Aorta (tissue), 5 donors: ENCODE measurements at regions not wholly inside any gene's neighbourhood (a gene's known extent, or its start where the extent isn't known, plus 50 kb on each side); places are given as distances from the start of the nearest gene placed in this dataset.

Experiments used
- ATAC-seq: fragments of 200-7000 bp; cut with Tn5 transposase; one replicate; pipeline ENCODE4 v1.9.1; 2022; ENCODE audit warnings: moderate library complexity; ENCODE audit not compliant: low FRiP score
- DNase-seq, 2 donors: peaks; one replicate each; pipeline ENCODE4 v3.0.0-alpha.2; 2020
- H3K27ac ChIP-seq, 2 donors: one replicate each; pipeline ENCODE4 v1.5.1; 2013; ENCODE audit warnings: low read length in 2 of 2, mild to moderate bottlenecking in 2 of 2, moderate library complexity in 2 of 2, control low read depth in 1 of 2, inconsistent platforms in 1 of 2, low read depth in 1 of 2
- H3K27me3 ChIP-seq, 2 donors: one replicate each; pipeline ENCODE4 v1.6.1; 2013; ENCODE audit warnings: control low read depth in 1 of 2, low read length in 1 of 2, mild to moderate bottlenecking in 1 of 2, moderate library complexity in 1 of 2; ENCODE audit not compliant: insufficient read depth in 2 of 2, control insufficient read depth in 1 of 2
- H3K36me3 ChIP-seq, 2 donors: one replicate each; pipeline ENCODE4 v1.6.1; 2013; ENCODE audit warnings: control low read depth in 1 of 2, low read length in 1 of 2, mild to moderate bottlenecking in 1 of 2; ENCODE audit not compliant: insufficient read depth in 2 of 2, control insufficient read depth in 1 of 2
- H3K4me1 ChIP-seq, 2 donors: one replicate each; pipeline ENCODE4 v1.6.1; 2013; ENCODE audit warnings: low read length in 2 of 2, control low read depth in 1 of 2, mild to moderate bottlenecking in 1 of 2, moderate library complexity in 1 of 2; ENCODE audit not compliant: insufficient read depth in 2 of 2, control insufficient read depth in 1 of 2
- H3K4me3 ChIP-seq, 2 donors: one replicate each; pipeline ENCODE4 v1.5.1; 2013; ENCODE audit warnings: low read length in 2 of 2, control low read depth in 1 of 2, mild to moderate bottlenecking in 1 of 2
- H3K9me3 ChIP-seq: one replicate; pipeline ENCODE4 v1.6.1; 2013; ENCODE audit warnings: mild to moderate bottlenecking, low read length; ENCODE audit not compliant: control insufficient read depth
- WGBS, 2 donors: extraction: QIAGEN DNeasy Blood & Tissue Kit; methylation state at CpG; one replicate each; pipeline ENCODE4 v1.1.7; 2013; 5-methylcytosine and 5-hydroxymethylcytosine counted together
- intact Hi-C, 2 donors: fragments of 100-400 bp; cut with DNase I; formaldehyde crosslinking; loops; one replicate each; pipeline versions ENCODE4 v1.14.2 to v1.15.0; 2022
- donor health status: healthy with polysubstance abuse.
- donor health status: Bipolar disorder and iron deficiency.
- donor health status: DM: no; HTN: no; CAD: no.
- donor health status: DM: no; HTN: no; CAD: no.
- donor health status: DM: yes; HTN: yes; CAD: no.

DNA sequence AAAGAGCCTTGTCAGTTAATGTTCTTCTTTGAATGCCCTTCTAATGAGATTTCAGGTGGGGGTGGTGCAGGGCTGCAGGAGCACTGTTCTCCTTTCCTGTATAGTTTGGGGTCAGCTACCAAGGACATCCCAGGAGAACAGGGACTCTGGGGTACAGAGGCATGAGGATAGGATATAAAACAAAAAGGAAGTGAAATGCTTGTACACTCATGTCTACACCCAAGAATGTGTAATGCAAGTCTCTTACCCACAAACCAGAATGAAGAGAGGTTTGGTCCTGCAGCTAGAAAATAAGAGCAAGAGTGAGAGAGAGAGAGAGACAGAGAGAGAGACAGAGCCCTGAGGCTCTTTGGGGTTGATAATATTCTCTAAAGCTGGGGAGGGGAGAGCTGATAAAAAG is 151.8 kb upstream of the KCTD1 start:
- DNase-seq = no peak

DNA sequence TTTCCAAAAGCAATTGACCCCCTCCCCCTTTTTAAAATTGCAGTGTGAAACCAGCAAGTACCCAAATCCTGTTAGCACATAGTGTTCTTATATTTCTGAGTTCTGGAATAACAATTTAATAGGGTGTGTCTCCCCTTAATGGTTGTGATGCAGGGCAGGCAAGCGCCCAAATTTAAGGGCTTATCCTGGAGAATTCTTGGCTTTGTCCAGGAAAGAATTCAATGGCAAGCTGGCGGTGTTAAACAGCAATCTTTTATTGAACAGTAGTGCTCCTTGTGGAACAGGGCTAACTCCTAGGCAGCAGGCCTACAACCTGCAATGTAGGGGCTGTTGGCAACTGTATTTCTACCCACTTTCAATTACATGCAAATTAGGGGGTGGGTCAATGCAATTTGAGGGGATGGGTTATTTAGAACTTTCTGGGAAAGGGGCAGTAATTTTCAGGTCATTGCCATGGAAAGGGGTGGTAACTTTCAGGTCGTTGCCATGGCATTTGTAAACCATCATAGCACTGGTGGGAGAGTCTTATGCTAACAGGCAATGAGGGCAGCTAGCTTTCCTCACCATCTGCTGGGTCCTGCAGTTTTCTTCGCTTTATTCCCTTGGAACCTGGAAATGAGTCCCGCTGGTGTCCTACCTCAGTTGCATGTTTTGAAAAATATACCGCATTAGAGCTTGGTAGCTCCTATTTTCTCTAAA is 149.0 kb upstream of the KCTD1 start:
- Histone ChIP-seq H3K27ac (no peak overlapping the region), H3K4me1 (no peaks in the 10 kb centered on the region), H3K27me3 (peaks cover 0 to 2% of the 10 kb centered on the region in 2 donors), H3K36me3 (no peaks in the 10 kb centered on the region), H3K9me3 (no peaks in the 10 kb centered on the region), H3K4me3 (no peak overlapping the region)
- DNase-seq (no peak), ATAC-seq (no peak)
- 78% methylated on average over 6 of the region's 6 CpGs for WGBS, 2 donors
- intact Hi-C loops = no loop called here

More for the DNA sequence above, 151.8 kb upstream of the KCTD1 start:
- ATAC-seq = no peak
- no peaks in the 10 kb centered on the region for H3K4me1 ChIP-seq
- intact Hi-C loops = no loop called here
- peaks cover 0 to 2% of the 10 kb centered on the region in 2 donors for H3K27me3 ChIP-seq
- H3K9me3 ChIP-seq = no peaks in the 10 kb centered on the region
- no peak overlapping the region for H3K4me3 ChIP-seq
- no peaks in the 10 kb centered on the region for H3K36me3 ChIP-seq
- H3K27ac ChIP-seq = no peak overlapping the region

DNA sequence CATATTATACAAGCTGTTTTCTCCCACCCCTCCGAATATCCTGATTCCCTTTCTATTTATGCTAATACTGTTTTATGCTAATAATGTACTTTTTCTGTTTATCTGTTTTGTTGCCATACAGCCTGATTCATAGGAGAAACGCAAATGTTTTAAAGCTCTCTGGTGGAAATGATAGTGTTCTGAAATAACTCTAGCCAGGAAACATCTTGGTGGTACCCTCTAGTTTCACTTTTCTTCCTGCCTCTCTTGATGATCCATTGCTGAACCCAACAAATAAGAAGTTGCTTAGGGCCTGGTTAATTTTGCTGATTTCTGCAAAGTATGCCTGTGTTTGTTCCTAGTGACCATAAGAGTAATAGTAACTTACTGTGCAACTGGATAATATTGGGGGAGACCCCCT is 148.4 kb upstream of the KCTD1 start:
- H3K4me1 ChIP-seq = no peaks in the 10 kb centered on the region
- no peaks in the 10 kb centered on the region for H3K9me3 ChIP-seq
- DNase-seq (no peak), ATAC-seq (no peak)
- no peaks in the 10 kb centered on the region for H3K36me3 ChIP-seq
- H3K4me3 ChIP-seq = no peak overlapping the region
- peaks cover 0 to 2% of the 10 kb centered on the region in 2 donors for H3K27me3 ChIP-seq
- 75 to 82% methylated on average over 2 of the region's 2 CpGs for WGBS, 2 donors
- H3K27ac ChIP-seq = no peak overlapping the region
- intact Hi-C loops = no loop called here

DNA sequence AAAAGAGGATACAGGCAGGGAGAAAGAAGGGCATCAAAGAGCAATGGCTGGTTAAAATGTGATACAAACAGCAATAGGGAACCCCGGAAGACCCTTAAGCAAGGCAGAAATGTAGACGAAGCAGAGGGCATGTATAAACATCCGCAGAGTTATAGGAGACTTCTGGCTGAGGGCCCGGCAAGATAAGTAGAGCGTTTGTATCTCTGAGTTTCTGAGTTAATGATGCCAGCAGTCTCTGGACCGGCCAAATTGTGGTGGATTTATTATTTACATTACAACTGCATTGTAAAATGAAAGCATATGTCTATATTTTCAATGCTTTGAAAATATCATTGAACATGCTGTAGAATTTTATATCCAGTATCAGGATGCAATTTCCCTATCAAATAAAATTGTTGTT is 148.0 kb upstream of the KCTD1 start:
- 52 to 55% methylated on average over 6 of the region's 6 CpGs for WGBS, 2 donors
- H3K27me3 ChIP-seq = no peaks in the 10 kb centered on the region
- H3K27ac ChIP-seq = no peak overlapping the region
- no peak overlapping the region for H3K4me3 ChIP-seq
- no peaks in the 10 kb centered on the region for H3K36me3 ChIP-seq
- DNase-seq (no peak), ATAC-seq (no peak)
- intact Hi-C loops = no loop called here
- no peaks in the 10 kb centered on the region for H3K4me1 ChIP-seq
- H3K9me3 ChIP-seq = no peaks in the 10 kb centered on the region

DNA sequence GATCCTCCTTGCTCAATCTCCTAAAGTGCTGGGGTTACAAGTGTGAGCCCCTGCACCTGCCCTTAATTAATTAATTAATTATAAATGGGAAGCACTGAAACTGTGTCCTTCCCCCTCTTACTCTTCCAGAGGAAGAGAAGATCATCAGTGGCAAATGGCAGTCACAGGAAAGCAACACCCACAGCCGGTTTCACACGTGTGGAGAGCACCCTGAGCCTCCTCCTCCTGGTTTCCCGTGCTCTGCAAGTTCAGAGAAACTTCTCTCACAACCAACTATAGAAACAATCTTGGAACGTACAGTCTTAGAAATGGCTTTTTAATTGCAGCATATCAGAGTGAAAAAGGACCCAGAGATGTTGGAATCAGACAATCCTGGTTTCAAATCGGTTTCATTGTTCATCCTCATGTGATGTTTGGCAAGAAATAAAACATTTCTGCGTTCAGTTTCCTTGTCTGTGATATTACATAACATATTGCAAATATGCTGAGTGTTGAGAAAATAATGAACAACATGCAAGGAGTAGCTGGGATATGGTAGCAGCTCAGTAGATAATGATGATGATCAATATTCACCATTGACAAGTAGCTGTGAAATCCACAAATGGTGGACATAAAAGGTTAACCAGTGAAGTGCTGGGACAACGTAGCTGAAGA is 141.0 kb upstream of the KCTD1 start:
- H3K36me3 ChIP-seq = no peaks in the 10 kb centered on the region
- 46 to 52% methylated on average over 7 of the region's 7 CpGs for WGBS, 2 donors
- H3K4me1 ChIP-seq = no peaks in the 10 kb centered on the region
- H3K4me3 ChIP-seq = no peak overlapping the region
- no peak overlapping the region for H3K27ac ChIP-seq
- no peak for DNase-seq
- H3K9me3 ChIP-seq = no peaks in the 10 kb centered on the region
- ATAC-seq = no peak
- no peaks in the 10 kb centered on the region for H3K27me3 ChIP-seq
- intact Hi-C loops = no loop called here

DNA sequence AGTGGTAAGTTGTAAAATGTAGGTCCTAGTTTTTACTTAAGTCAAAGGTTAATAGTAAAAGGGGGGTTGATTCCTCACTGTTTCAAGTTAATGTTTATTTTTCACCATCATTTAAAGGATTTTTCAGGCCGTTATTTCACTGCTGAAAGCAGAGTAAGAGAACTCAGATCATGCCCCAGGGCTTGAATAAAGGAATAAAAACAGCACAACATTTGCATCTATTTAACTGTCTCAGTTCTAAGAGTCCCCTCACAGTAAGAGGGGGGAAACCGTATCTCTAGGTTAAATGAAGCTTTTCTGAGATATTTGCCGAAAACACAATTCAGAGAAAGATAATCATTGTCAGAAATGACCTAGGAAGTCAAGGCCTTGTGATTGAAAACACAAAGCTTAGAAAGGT is 138.2 kb upstream of the KCTD1 start:
- no peaks in the 10 kb centered on the region for H3K27me3 ChIP-seq
- ATAC-seq (no peak), DNase-seq (no peak)
- H3K36me3 ChIP-seq = no peaks in the 10 kb centered on the region
- intact Hi-C loops = no loop called here
- no peak overlapping the region for H3K27ac ChIP-seq
- H3K4me3 ChIP-seq = no peak overlapping the region
- no peaks in the 10 kb centered on the region for H3K9me3 ChIP-seq
- WGBS, 2 donors = 78 to 81% methylated on average over 3 of the region's 3 CpGs
- no peaks in the 10 kb centered on the region for H3K4me1 ChIP-seq

DNA sequence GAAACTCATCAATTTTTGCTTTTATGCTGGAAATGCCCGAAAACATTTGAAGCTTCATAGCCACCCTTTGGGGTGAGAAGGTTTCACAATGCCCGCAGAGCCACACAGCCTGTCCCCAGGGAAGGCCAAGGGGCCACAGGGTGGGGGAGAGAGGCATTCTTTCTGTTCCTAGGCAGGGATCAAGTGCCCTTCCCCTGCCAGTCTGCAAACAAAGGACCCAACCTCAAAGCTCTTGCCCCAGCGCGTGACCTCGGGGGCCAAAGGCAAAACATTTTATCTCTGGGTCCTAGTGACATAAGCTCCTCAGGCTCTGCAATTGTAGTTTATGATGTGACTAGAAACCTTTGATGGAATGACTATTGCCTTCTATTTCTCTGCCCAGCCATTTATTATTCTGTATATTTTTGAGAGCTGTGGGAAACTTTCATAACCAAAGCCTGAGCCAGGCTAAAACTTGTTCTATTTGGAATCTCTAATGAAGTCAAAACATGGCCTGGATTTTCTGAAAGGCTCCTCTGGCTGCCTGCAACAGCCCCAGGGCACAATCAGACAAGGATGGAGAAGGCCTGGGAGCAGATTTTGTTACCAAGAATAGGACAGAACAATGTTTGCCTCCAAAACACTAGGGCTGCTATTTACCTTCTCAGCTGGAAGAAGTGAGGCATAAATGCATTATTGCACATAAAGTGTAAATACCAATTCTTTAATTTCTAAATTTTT is 137.2 kb upstream of the KCTD1 start:
- Histone ChIP-seq H3K4me1 (no peaks in the 10 kb centered on the region), H3K36me3 (no peaks in the 10 kb centered on the region), H3K27me3 (no peaks in the 10 kb centered on the region), H3K4me3 (no peak overlapping the region), H3K9me3 (no peaks in the 10 kb centered on the region), H3K27ac (no peak overlapping the region)
- intact Hi-C loops = no loop called here
- ATAC-seq (no peak), DNase-seq (no peak)
- 39 to 40% methylated on average over 5 of the region's 5 CpGs for WGBS, 2 donors

DNA sequence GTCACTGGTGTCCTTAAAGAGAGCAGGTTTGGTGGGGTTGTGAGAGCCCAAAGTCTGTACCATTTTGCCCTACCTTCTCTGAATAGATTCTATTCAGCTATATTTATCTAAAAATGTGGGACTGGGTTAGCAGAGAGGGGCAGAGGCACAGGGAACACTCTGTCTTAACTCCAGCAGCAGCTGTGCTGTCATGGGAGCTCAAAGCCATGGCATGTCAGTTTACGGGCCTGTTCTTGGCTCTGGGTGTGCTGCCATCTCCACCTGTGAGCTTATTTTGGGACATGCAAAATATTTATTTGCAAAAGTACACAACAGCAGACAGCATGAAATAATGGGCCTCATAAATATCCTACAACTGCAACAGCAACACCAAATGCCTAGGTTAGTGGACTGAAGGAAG is 129.6 kb upstream of the KCTD1 start:
- H3K4me3 ChIP-seq = no peak overlapping the region
- no peaks in the 10 kb centered on the region for H3K27me3 ChIP-seq
- H3K36me3 ChIP-seq = no peaks in the 10 kb centered on the region
- DNase-seq = no peak
- no peak for ATAC-seq
- no peaks in the 10 kb centered on the region for H3K4me1 ChIP-seq
- H3K9me3 ChIP-seq = no peaks in the 10 kb centered on the region
- intact Hi-C loops = no loop called here
- 96% methylated on average over 1 of the region's 1 CpG for WGBS, 2 donors
- no peak overlapping the region for H3K27ac ChIP-seq

DNA sequence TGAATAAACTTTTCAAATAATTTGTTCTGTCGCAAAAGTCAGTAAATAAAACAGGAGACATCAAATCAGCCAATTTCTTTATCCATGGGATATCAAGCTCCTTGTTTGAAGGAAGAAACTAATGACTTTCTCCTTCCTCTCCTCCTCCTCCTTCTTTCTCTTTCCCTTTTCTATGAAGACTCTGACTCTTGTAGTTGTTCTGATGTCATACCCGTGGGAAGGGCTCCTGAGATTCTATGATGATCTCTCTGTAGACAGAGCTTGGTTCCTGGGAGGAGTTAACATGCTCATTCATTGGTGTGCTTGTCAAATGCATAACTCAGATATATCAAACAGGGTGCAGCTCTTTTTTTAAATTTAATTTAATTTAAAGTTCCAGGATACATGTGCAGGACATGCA is 118.7 kb upstream of the KCTD1 start:
- Histone ChIP-seq H3K36me3 (no peaks in the 10 kb centered on the region), H3K4me3 (no peak overlapping the region), H3K9me3 (peaks cover 2% of the 10 kb centered on the region), H3K27ac (no peak overlapping the region), H3K4me1 (no peaks in the 10 kb centered on the region), H3K27me3 (no peaks in the 10 kb centered on the region)
- intact Hi-C loops = no loop called here
- ATAC-seq (no peak), DNase-seq (no peak)
- 62 to 75% methylated on average over 2 of the region's 2 CpGs for WGBS, 2 donors
